Prostate gland (tissue), 2 donors: ENCODE measurements at regions not wholly inside any gene's neighbourhood (a gene's known extent, or its start where the extent isn't known, plus 50 kb on each side); places are given as distances from the start of the nearest gene placed in this dataset.

Experiments
- POLR2A ChIP-seq: fragments of 450-650 bp; IDR thresholded peaks from one replicate; pipeline ENCODE4 v1.6.1; 2016; ENCODE audit warnings: antibody characterized with exemption, mild to moderate bottlenecking
- TF ChIP-seq, protein P1 (sequence below), 4 experiments: fragments of 200-600 bp in 2 of 4; fragments of 450-650 bp in 2 of 4; sonication (generic) in 2 of 4; IDR thresholded peaks; 1 replicate in 3 of 4; 2 replicates in 1 of 4; pipeline ENCODE4 v1.5.1; 2016 to 2019; ENCODE audit warnings: antibody characterized with exemption in 4 of 4, mild to moderate bottlenecking in 2 of 4, moderate library complexity in 2 of 4

- TF ChIP-seq, protein P1, sequence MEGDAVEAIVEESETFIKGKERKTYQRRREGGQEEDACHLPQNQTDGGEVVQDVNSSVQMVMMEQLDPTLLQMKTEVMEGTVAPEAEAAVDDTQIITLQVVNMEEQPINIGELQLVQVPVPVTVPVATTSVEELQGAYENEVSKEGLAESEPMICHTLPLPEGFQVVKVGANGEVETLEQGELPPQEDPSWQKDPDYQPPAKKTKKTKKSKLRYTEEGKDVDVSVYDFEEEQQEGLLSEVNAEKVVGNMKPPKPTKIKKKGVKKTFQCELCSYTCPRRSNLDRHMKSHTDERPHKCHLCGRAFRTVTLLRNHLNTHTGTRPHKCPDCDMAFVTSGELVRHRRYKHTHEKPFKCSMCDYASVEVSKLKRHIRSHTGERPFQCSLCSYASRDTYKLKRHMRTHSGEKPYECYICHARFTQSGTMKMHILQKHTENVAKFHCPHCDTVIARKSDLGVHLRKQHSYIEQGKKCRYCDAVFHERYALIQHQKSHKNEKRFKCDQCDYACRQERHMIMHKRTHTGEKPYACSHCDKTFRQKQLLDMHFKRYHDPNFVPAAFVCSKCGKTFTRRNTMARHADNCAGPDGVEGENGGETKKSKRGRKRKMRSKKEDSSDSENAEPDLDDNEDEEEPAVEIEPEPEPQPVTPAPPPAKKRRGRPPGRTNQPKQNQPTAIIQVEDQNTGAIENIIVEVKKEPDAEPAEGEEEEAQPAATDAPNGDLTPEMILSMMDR (IDR thresholded peaks at IDR 0.05): no peak
- TF ChIP-seq POLR2A: no peak
Measured at GRCh38 chr12:76707772-76708171, 56.1 kb upstream of the ZDHHC17 start.
